ENCODE measurements at regions not wholly inside any gene's neighbourhood (a gene's known extent, or its start where the extent isn't known, plus 50 kb on each side); places are given as distances from the start of the nearest gene placed in this dataset.

DNA sequence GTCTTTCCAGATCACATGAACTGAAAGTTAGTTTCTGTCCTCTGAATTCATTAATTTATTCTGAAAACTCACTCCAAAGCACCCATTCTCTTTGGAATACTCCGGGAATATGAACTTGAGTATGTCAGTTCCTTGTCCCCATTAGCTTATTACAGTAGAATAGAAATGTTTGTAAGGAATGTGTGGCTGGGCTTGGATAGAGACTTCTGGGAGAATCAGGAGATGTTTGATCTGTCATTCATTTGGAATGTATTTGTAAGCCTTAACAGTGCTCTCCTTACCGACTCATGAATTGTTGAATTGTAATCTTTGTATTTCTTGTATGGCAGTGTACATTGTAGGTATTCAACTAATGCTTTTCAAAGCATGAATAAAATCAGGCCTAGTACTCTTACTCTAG lies 548.4 kb downstream of the LRRC70 start:
- 0% methylated on average over 2 of the region's 2 CpGs for WGBS (ENCODE audit: insufficient coverage, low coverage, missing lambda C conversion rate)
- DNase-seq (ENCODE audit: extremely low read depth in 1 of 4, low spot score in 3 of 4) (no peak), ATAC-seq (no peak), FAIRE-seq (no peak)
- H3K9ac ChIP-seq (ENCODE audit: insufficient read depth in 1 of 2, low read depth in 2 of 2, low read length in 2 of 2) = no peak overlapping the region
- intact Hi-C loops (cut with micrococcal nuclease) (no loop called here), in situ Hi-C loops (cut with MboI) (no loop called here)
- H3K36me3 ChIP-seq (ENCODE audit: control insufficient read depth, insufficient read depth, low read length) = no peaks in the 10 kb centered on the region
- no peaks in the 10 kb centered on the region for H3K4me1 ChIP-seq (replicated peaks in 1 of 2; ENCODE audit: control insufficient read depth in 2 of 2, insufficient read depth in 2 of 2, low read length in 2 of 2)
- no peak overlapping the region for H3K4me2 ChIP-seq (ENCODE audit: insufficient read depth, low read length)
- no peak overlapping the region for H3K4me3 ChIP-seq
- no peaks in the 10 kb centered on the region for H3K9me3 ChIP-seq (replicated peaks; ENCODE audit: control insufficient read depth, insufficient read depth, low read depth, low read length)
- H3K27ac ChIP-seq (ENCODE audit: extremely low read depth, low read depth, low read length) = no peak overlapping the region
- no peaks in the 10 kb centered on the region for H4K20me1 ChIP-seq (replicated peaks; ENCODE audit: control insufficient read depth, insufficient read depth, low read length)
- H3K9me1 ChIP-seq (ENCODE audit: control insufficient read depth, insufficient read depth, low read length) = no peaks in the 10 kb centered on the region
- H3K79me2 ChIP-seq (ENCODE audit: control insufficient read depth, insufficient read depth, low read length) = no peaks in the 10 kb centered on the region
- no peak overlapping the region for H2AFZ ChIP-seq (ENCODE audit: low read depth, low read length)
- TF ChIP-seq ZNF668 (CRISPR knock-in tag; IDR thresholded peaks at IDR 0.05) = no peak
- TF ChIP-seq, protein P1, sequence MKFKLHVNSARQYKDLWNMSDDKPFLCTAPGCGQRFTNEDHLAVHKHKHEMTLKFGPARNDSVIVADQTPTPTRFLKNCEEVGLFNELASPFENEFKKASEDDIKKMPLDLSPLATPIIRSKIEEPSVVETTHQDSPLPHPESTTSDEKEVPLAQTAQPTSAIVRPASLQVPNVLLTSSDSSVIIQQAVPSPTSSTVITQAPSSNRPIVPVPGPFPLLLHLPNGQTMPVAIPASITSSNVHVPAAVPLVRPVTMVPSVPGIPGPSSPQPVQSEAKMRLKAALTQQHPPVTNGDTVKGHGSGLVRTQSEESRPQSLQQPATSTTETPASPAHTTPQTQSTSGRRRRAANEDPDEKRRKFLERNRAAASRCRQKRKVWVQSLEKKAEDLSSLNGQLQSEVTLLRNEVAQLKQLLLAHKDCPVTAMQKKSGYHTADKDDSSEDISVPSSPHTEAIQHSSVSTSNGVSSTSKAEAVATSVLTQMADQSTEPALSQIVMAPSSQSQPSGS (CRISPR knock-in tag; IDR thresholded peaks at IDR 0.05) = no peak
- TF ChIP-seq TOE1 (IDR thresholded peaks at IDR 0.05; ENCODE audit: borderline replicate concordance) = no peak
- no peak for TF ChIP-seq TOE1 (CRISPR knock-in tag; IDR thresholded peaks at IDR 0.05; ENCODE audit: borderline replicate concordance, low read depth)
- TF ChIP-seq, protein P2, sequence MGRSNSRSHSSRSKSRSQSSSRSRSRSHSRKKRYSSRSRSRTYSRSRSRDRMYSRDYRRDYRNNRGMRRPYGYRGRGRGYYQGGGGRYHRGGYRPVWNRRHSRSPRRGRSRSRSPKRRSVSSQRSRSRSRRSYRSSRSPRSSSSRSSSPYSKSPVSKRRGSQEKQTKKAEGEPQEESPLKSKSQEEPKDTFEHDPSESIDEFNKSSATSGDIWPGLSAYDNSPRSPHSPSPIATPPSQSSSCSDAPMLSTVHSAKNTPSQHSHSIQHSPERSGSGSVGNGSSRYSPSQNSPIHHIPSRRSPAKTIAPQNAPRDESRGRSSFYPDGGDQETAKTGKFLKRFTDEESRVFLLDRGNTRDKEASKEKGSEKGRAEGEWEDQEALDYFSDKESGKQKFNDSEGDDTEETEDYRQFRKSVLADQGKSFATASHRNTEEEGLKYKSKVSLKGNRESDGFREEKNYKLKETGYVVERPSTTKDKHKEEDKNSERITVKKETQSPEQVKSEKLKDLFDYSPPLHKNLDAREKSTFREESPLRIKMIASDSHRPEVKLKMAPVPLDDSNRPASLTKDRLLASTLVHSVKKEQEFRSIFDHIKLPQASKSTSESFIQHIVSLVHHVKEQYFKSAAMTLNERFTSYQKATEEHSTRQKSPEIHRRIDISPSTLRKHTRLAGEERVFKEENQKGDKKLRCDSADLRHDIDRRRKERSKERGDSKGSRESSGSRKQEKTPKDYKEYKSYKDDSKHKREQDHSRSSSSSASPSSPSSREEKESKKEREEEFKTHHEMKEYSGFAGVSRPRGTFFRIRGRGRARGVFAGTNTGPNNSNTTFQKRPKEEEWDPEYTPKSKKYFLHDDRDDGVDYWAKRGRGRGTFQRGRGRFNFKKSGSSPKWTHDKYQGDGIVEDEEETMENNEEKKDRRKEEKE (IDR thresholded peaks at IDR 0.05; ENCODE audit: borderline replicate concordance in 1 of 2, control insufficient read depth in 1 of 2, low read depth in 2 of 2, low read length in 1 of 2) = no peak
- no peak for TF ChIP-seq ZBED1 (IDR thresholded peaks at IDR 0.05)
- TF ChIP-seq POLR2AphosphoS5 (IDR thresholded peaks at IDR 0.05; ENCODE audit: control insufficient read depth, insufficient read depth, low read depth, low read length) = no peak
- TF ChIP-seq, protein P3, sequence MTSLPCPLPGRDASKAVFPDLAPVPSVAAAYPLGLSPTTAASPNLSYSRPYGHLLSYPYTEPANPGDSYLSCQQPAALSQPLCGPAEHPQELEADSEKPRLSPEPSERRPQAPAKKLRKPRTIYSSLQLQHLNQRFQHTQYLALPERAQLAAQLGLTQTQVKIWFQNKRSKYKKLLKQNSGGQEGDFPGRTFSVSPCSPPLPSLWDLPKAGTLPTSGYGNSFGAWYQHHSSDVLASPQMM (CRISPR knock-in tag; IDR thresholded peaks at IDR 0.05) = no peak
- TF ChIP-seq TCF7L2 (IDR thresholded peaks at IDR 0.05; ENCODE audit: low read depth, low read length) = no peak
- no peak for TF ChIP-seq NFXL1 (CRISPR knock-in tag; IDR thresholded peaks at IDR 0.05)
- TF ChIP-seq, protein P4, sequence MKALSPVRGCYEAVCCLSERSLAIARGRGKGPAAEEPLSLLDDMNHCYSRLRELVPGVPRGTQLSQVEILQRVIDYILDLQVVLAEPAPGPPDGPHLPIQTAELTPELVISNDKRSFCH (CRISPR knock-in tag; IDR thresholded peaks at IDR 0.05) = no peak
- TF ChIP-seq, protein P4 (tag; IDR thresholded peaks at IDR 0.05) = no peak
- no peak for TF ChIP-seq POLR3A (IDR thresholded peaks at IDR 0.05; ENCODE audit: borderline replicate concordance, extremely low read depth, insufficient read depth, insufficient read length)
- no peak for TF ChIP-seq PCBP1 (IDR thresholded peaks at IDR 0.05; ENCODE audit: low read depth, low read length, poor library complexity, severe bottlenecking)
- TF ChIP-seq RCOR1 (IDR thresholded peaks at IDR 0.05; ENCODE audit: borderline replicate concordance in 1 of 2, low read depth in 2 of 2, low read length in 2 of 2) = no peak
- no peak for TF ChIP-seq YBX1 (IDR thresholded peaks at IDR 0.05)
- TF ChIP-seq ZNF224 (CRISPR knock-in tag; IDR thresholded peaks at IDR 0.05) = no peak
- TF ChIP-seq HOXB6 (CRISPR knock-in tag; IDR thresholded peaks at IDR 0.05; ENCODE audit: borderline replicate concordance) = no peak
- BruUV-seq (replicated peaks) = no TSS peak
- ChIA-PET POLR2A (no interaction called here), CTCF (ENCODE audit: low intra/inter-chr PET ratio) (no interaction called here)
- H3K27me3 ChIP-seq (ENCODE audit: control insufficient read depth in 2 of 2, insufficient read depth in 2 of 2, low read length in 2 of 2) = no peaks in the 10 kb centered on the region

Measured in K562 (cell line).